GM03348 (cell line): ENCODE measurements at regions not wholly inside any gene's neighbourhood (a gene's known extent, or its start where the extent isn't known, plus 50 kb on each side); places are given as distances from the start of the nearest gene placed in this dataset.
"Not testable (repeated sequence)": the region's sequence is repeated elsewhere in the genome, so short reads cannot be mapped to it uniquely, and the experiment has no call there.

Source experiments
- DNase-seq: peaks from one replicate; pipeline ENCODE4 v3.0.0; 2012; ENCODE audit warnings: low spot score

- DNase-seq, result no peak
Observed at GRCh38 chr1:78247079-78247478, 201.3 kb downstream of the GIPC2 start.

- DNase-seq, result no peak
Observed at GRCh38 chr1:78250201-78250600, 204.4 kb downstream of the GIPC2 start.

GRCh38 chr1:78254517-78254916 lies 208.8 kb downstream of the GIPC2 start:
- DNase-seq, result peak; percentile 48

GRCh38 chr1:78255383-78255782 lies 209.6 kb downstream of the GIPC2 start:
- DNase-seq, result no peak

GRCh38 chr1:78255846-78256245 lies 210.1 kb downstream of the GIPC2 start:
- DNase-seq, result peak; percentile 48

- no peak for DNase-seq
Observed at GRCh38 chr1:78263459-78263858, 217.7 kb downstream of the GIPC2 start.

GRCh38 chr1:78263946-78264345 lies 218.2 kb downstream of the GIPC2 start:
- DNase-seq, result no peak

GRCh38 chr1:78267513-78268218 lies 221.9 kb downstream of the GIPC2 start:
- no peak for DNase-seq

GRCh38 chr1:78269591-78269990 lies 221.2 kb upstream of the PTGFR start:
- DNase-seq, result no peak

- not testable (repeated sequence) for DNase-seq
Observed at GRCh38 chr1:78271423-78271822, 219.4 kb upstream of the PTGFR start.

- DNase-seq, result no peak
Observed at GRCh38 chr1:78274814-78275213, 216.0 kb upstream of the PTGFR start.

GRCh38 chr1:78275456-78275855 lies 215.3 kb upstream of the PTGFR start:
- no peak for DNase-seq

GRCh38 chr1:78275906-78276685 lies 214.7 kb upstream of the PTGFR start:
- DNase-seq, result no peak

GRCh38 chr1:78277253-78277652 lies 213.5 kb upstream of the PTGFR start:
- peak; percentile 57 for DNase-seq

- DNase-seq, result peak; percentile 76
Observed at GRCh38 chr1:78279051-78279450, 211.7 kb upstream of the PTGFR start.

- no peak for DNase-seq
Observed at GRCh38 chr1:78280626-78281025, 210.1 kb upstream of the PTGFR start.

GRCh38 chr1:78281580-78281979 lies 209.2 kb upstream of the PTGFR start:
- no peak for DNase-seq

GRCh38 chr1:78283691-78284090 lies 207.1 kb upstream of the PTGFR start:
- no peak for DNase-seq

GRCh38 chr1:78284354-78284753 lies 206.4 kb upstream of the PTGFR start:
- DNase-seq, result peak; percentile 24

- DNase-seq, result no peak
Observed at GRCh38 chr1:78286686-78287085, 204.1 kb upstream of the PTGFR start.

GRCh38 chr1:78289603-78290002 lies 201.2 kb upstream of the PTGFR start:
- DNase-seq, result no peak

- no peak for DNase-seq
Observed at GRCh38 chr1:78291418-78291817, 199.4 kb upstream of the PTGFR start.

GRCh38 chr1:78291872-78292271 lies 198.9 kb upstream of the PTGFR start:
- no peak for DNase-seq

GRCh38 chr1:78292361-78292760 lies 198.4 kb upstream of the PTGFR start:
- DNase-seq, result peak; percentile 71
